Osteocyte (in vitro differentiated cells): ENCODE measurements at regions not wholly inside any gene's neighbourhood (a gene's known extent, or its start where the extent isn't known, plus 50 kb on each side); places are given as distances from the start of the nearest gene placed in this dataset.

Experiments
- DNase-seq: peaks from one replicate; pipeline ENCODE4 v3.0.0; 2021; ENCODE audit warnings: mixed read lengths; ENCODE audit not compliant: unreplicated experiment; ENCODE audit errors: extremely low spot score
- H3K27ac Mint-ChIP-seq: one replicate; pipeline ENCODE4 v1.8.0; 2021; ENCODE audit warnings: mild to moderate bottlenecking, mixed read lengths; ENCODE audit not compliant: unreplicated experiment
- H3K27me3 Mint-ChIP-seq: one replicate; pipeline ENCODE4 v1.8.0; 2021; ENCODE audit warnings: mixed read lengths; ENCODE audit not compliant: unreplicated experiment
- H3K36me3 Mint-ChIP-seq: one replicate; pipeline ENCODE4 v1.8.0; 2021; ENCODE audit warnings: mixed read lengths; ENCODE audit not compliant: unreplicated experiment
- H3K4me1 Mint-ChIP-seq: one replicate; pipeline ENCODE4 v1.8.0; 2021; ENCODE audit warnings: mixed read lengths; ENCODE audit not compliant: unreplicated experiment
- H3K4me3 Mint-ChIP-seq: one replicate; pipeline ENCODE4 v1.8.0; 2021; ENCODE audit warnings: mild to moderate bottlenecking, moderate library complexity, mixed read lengths; ENCODE audit not compliant: unreplicated experiment
- H3K9me3 Mint-ChIP-seq: one replicate; pipeline ENCODE4 v1.8.0; 2021; ENCODE audit warnings: mixed read lengths; ENCODE audit not compliant: unreplicated experiment
- TF ChIP-seq, protein P1 (sequence below): fragments of 200-600 bp; sonication (generic); IDR thresholded peaks from 2 replicates; pipeline ENCODE4 v1.5.0; 2021; ENCODE audit warnings: antibody characterized with exemption, mild to moderate bottlenecking, moderate library complexity

- Mint-ChIP-seq H3K4me1 (peaks cover 3% of the 10 kb centered on the region), H3K27ac (no peak overlapping the region), H3K9me3 (peaks cover 3% of the 10 kb centered on the region), H3K27me3 (no peaks in the 10 kb centered on the region), H3K4me3 (no peak overlapping the region), H3K36me3 (no peaks in the 10 kb centered on the region)
- no peak for DNase-seq
- TF ChIP-seq, protein P1, sequence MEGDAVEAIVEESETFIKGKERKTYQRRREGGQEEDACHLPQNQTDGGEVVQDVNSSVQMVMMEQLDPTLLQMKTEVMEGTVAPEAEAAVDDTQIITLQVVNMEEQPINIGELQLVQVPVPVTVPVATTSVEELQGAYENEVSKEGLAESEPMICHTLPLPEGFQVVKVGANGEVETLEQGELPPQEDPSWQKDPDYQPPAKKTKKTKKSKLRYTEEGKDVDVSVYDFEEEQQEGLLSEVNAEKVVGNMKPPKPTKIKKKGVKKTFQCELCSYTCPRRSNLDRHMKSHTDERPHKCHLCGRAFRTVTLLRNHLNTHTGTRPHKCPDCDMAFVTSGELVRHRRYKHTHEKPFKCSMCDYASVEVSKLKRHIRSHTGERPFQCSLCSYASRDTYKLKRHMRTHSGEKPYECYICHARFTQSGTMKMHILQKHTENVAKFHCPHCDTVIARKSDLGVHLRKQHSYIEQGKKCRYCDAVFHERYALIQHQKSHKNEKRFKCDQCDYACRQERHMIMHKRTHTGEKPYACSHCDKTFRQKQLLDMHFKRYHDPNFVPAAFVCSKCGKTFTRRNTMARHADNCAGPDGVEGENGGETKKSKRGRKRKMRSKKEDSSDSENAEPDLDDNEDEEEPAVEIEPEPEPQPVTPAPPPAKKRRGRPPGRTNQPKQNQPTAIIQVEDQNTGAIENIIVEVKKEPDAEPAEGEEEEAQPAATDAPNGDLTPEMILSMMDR: no peak
Observed at GRCh38 chr2:107364361-107364950, 462.2 kb upstream of the RGPD4 start.

- H3K4me1 Mint-ChIP-seq: peaks cover 6% of the 10 kb centered on the region
- H3K27ac Mint-ChIP-seq: no peak overlapping the region
- peaks cover 6% of the 10 kb centered on the region for H3K27me3 Mint-ChIP-seq
- DNase-seq: no peak
- H3K36me3 Mint-ChIP-seq: no peaks in the 10 kb centered on the region
- no peak overlapping the region for H3K4me3 Mint-ChIP-seq
- peaks cover 26% of the 10 kb centered on the region for H3K9me3 Mint-ChIP-seq
- TF ChIP-seq, protein P1: no peak
Observed at GRCh38 chr2:107374249-107374648, 452.4 kb upstream of the RGPD4 start.

DNA sequence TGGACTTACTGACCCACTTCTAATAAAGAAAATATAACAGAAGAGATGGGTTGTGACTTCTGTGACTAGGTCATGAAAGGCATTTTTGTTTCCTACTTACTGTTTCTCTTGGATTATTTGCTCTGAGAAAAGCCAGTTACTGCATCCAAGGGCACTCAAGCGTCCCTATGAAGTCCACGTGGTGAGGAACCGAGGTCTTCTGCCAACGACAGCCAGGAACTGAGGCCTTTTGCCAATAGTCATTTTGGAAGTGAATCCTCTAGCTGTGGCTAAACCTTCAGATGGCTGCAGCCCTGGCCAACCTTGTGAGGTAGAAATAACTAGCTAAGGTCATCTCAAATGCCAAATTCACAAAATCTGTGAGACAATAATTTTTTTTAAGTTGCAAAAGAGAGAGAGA lies 449.8 kb upstream of the RGPD4 start:
- Mint-ChIP-seq H3K27me3 (peaks cover 6% of the 10 kb centered on the region), H3K9me3 (peaks cover 10% of the 10 kb centered on the region), H3K4me3 (no peak overlapping the region), H3K27ac (no peak overlapping the region), H3K4me1 (peaks cover 6% of the 10 kb centered on the region), H3K36me3 (no peaks in the 10 kb centered on the region)
- DNase-seq: no peak
- TF ChIP-seq, protein P1: no peak

GRCh38 chr2:107380912-107381311 lies 445.8 kb upstream of the RGPD4 start:
- H3K9me3 Mint-ChIP-seq: peaks cover 10% of the 10 kb centered on the region
- DNase-seq: no peak
- no peak overlapping the region for H3K4me3 Mint-ChIP-seq
- H3K36me3 Mint-ChIP-seq: no peaks in the 10 kb centered on the region
- TF ChIP-seq, protein P1: no peak
- no peaks in the 10 kb centered on the region for H3K4me1 Mint-ChIP-seq
- H3K27me3 Mint-ChIP-seq: peaks cover 6% of the 10 kb centered on the region
- H3K27ac Mint-ChIP-seq: no peak overlapping the region

- TF ChIP-seq, protein P1: no peak
Observed at GRCh38 chr2:107383691-107384090, 443.0 kb upstream of the RGPD4 start.

More at GRCh38 chr2:107383691-107384090, 443.0 kb upstream of the RGPD4 start:
- H3K27ac Mint-ChIP-seq: no peak overlapping the region
- peaks cover 12% of the 10 kb centered on the region for H3K9me3 Mint-ChIP-seq
- no peaks in the 10 kb centered on the region for H3K27me3 Mint-ChIP-seq
- H3K36me3 Mint-ChIP-seq: no peaks in the 10 kb centered on the region
- H3K4me3 Mint-ChIP-seq: no peak overlapping the region
- DNase-seq: no peak
- H3K4me1 Mint-ChIP-seq: no peaks in the 10 kb centered on the region
